ENCODE measurements at regions not wholly inside any gene's neighbourhood (a gene's known extent, or its start where the extent isn't known, plus 50 kb on each side); places are given as distances from the start of the nearest gene placed in this dataset.

DNA sequence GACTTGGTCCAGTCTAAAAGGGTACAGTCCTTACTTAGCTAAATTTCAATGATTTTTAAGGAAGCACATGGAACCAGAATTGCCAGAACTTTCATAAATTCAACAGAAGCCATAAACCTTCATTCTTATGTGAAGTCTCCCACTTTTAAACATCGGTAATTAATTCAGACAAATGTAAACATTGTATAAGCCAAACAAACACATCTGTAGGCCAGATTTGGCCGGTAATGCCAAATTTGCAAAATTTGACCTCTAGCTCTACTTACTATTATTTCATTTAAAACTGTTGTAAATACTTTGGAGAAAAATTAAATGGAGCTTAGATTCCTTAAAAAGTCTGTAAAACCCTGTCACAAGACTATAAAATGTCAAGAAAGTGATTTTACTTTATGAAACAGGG lies 83.2 kb upstream of the GALNT5 start:
- Histone ChIP-seq H3K4me3 (no peak overlapping the region), H3K27me3 (no peaks in the 10 kb centered on the region), H3K36me3 (replicated peaks in 1 of 2; ENCODE audit: insufficient read depth in 1 of 2, low read depth in 2 of 2) (no peaks in the 10 kb centered on the region), H3K27ac (no peak overlapping the region), H3K9me3 (no peaks in the 10 kb centered on the region), H3K4me1 (no peaks in the 10 kb centered on the region)
- no peak for TF ChIP-seq POLR2A (IDR thresholded peaks at IDR 0.05)
- TF ChIP-seq, protein P1, sequence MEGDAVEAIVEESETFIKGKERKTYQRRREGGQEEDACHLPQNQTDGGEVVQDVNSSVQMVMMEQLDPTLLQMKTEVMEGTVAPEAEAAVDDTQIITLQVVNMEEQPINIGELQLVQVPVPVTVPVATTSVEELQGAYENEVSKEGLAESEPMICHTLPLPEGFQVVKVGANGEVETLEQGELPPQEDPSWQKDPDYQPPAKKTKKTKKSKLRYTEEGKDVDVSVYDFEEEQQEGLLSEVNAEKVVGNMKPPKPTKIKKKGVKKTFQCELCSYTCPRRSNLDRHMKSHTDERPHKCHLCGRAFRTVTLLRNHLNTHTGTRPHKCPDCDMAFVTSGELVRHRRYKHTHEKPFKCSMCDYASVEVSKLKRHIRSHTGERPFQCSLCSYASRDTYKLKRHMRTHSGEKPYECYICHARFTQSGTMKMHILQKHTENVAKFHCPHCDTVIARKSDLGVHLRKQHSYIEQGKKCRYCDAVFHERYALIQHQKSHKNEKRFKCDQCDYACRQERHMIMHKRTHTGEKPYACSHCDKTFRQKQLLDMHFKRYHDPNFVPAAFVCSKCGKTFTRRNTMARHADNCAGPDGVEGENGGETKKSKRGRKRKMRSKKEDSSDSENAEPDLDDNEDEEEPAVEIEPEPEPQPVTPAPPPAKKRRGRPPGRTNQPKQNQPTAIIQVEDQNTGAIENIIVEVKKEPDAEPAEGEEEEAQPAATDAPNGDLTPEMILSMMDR (IDR thresholded peaks at IDR 0.05), result no peak
- no peak for DNase-seq
- intact Hi-C loops (cut with DNase I), result no loop called here
- 67 to 75% methylated on average over 2 of the region's 2 CpGs for WGBS, 2 donors
- ATAC-seq, result no peak

DNA sequence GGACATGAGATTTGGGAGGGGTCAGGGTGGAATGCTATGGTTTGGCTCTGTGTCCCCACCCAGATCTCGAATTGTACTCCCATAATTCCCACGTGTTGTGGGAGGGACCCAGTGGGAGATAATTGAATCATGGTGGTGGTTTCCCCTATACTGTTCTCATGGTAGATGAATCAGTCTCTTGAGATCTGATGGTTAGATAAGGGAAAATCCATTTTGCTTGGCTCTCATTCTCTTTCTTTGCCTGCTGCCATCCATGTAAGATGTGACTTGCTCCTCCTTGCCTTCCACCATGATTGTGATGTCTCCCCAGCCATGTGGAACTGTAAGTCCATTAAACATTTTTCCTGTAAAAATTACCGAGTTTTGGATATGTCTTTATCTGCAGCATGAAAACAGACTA lies 80.9 kb upstream of the GALNT5 start:
- Histone ChIP-seq H3K36me3 (replicated peaks in 1 of 2; ENCODE audit: insufficient read depth in 1 of 2, low read depth in 2 of 2) (no peaks in the 10 kb centered on the region), H3K27ac (no peak overlapping the region), H3K4me1 (no peaks in the 10 kb centered on the region), H3K4me3 (no peak overlapping the region), H3K9me3 (no peaks in the 10 kb centered on the region), H3K27me3 (no peaks in the 10 kb centered on the region)
- intact Hi-C loops (cut with DNase I), result no loop called here
- 42 to 53% methylated on average over 3 of the region's 3 CpGs for WGBS, 2 donors
- TF ChIP-seq POLR2A (IDR thresholded peaks at IDR 0.05), result no peak
- TF ChIP-seq, protein P1 (IDR thresholded peaks at IDR 0.05), result no peak
- ATAC-seq (no peak), DNase-seq (no peak)

DNA sequence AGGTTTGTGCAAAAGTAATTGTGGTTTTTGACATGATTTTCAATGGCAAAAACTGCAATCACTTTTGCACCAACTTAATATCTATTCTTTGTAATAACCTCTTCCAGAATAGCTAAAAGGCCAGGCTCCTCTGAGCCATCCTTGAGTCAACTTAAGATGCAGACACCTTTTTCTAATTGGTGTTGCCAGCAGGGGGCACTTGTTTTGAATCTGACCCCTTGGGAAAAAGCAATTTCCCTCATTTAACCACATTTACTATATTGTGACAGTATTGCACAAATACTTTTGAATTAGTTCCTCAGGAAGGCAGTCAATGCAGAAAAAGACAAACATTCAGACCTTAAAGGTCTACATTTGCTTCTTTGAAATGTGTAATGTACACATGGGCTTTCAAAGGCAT lies 78.6 kb upstream of the GALNT5 start:
- DNase-seq (no peak), ATAC-seq (no peak)
- no peak overlapping the region for H3K4me3 ChIP-seq
- peaks cover 11% of the 10 kb centered on the region for H3K4me1 ChIP-seq
- H3K9me3 ChIP-seq, result no peaks in the 10 kb centered on the region
- H3K27me3 ChIP-seq, result no peaks in the 10 kb centered on the region
- H3K27ac ChIP-seq, result no peak overlapping the region
- intact Hi-C loops (cut with DNase I), result no loop called here
- TF ChIP-seq POLR2A (IDR thresholded peaks at IDR 0.05), result no peak
- TF ChIP-seq, protein P1 (IDR thresholded peaks at IDR 0.05), result no peak
- H3K36me3 ChIP-seq (replicated peaks in 1 of 2; ENCODE audit: insufficient read depth in 1 of 2, low read depth in 2 of 2), result no peaks in the 10 kb centered on the region

DNA sequence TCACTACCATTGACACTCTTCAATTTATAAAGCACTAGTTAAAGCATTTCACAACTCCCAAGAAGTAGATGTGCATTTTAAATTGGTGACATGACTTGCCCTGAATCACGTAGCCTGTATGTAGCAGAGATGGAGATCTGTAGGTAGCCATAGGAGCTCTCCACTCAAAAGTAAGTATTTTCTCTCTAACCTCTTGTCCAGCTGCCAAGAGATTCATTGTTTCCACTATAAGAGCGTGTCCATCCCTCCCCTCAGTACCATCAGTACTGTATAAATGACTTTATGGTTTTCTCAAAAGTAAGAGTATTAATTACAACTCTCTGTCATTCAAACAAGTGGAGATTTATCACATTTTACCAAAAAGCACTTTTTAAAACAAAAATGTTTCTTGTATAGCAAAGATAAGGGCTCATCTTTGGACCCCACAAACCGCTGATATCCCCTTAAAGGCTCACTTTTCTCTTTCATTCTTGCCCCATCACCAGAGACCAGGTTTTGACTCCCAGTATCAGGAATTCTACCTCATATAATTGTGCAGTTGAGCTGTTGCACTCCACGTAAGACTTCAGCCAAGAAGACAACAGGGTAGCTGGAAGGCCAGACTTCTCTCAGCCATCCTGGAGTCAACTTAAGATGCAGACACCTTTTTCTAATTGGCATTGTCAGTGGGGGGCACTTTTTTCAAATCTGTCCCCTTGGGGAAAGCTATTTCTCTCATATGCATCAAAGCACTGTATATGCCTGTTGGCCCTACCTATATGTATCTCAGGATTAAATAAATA lies 78.0 kb upstream of the GALNT5 start:
- Histone ChIP-seq H3K4me3 (no peak overlapping the region), H3K9me3 (no peaks in the 10 kb centered on the region), H3K27me3 (no peaks in the 10 kb centered on the region), H3K4me1 (peaks cover 11% of the 10 kb centered on the region), H3K36me3 (replicated peaks in 1 of 2; ENCODE audit: insufficient read depth in 1 of 2, low read depth in 2 of 2) (no peaks in the 10 kb centered on the region), H3K27ac (no peak overlapping the region)
- no peak for TF ChIP-seq POLR2A (IDR thresholded peaks at IDR 0.05)
- TF ChIP-seq, protein P1 (IDR thresholded peaks at IDR 0.05), result no peak
- no peak for DNase-seq
- WGBS, 2 donors, result 76 to 85% methylated on average over 4 of the region's 4 CpGs
- ATAC-seq, result no peak
- intact Hi-C loops (cut with DNase I), result loop anchor here (10.0 kb wide), 1 partner anchor 1815 kb away; no protein-coding TSS in a partner anchor

DNA sequence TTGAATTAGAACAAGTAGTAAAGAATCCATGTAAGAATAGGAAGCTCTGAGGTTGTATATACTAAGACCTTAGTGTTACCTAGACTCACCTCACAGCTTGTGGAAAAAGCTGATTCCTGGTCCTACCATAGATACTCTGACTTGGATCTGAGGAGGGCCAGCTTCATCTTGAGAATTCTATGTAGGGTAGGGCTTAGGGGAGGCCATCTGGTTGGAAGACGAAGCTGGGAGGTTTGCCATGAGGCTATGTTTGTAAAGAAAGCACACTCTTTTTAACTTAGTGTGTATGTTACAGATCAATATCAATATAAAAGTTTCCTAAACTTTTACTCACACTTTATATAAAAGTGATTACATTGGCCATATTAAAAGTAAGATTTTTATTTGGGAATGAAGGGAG lies 77.1 kb upstream of the GALNT5 start:
- peaks cover 11% of the 10 kb centered on the region for H3K4me1 ChIP-seq
- H3K36me3 ChIP-seq (replicated peaks in 1 of 2; ENCODE audit: insufficient read depth in 1 of 2, low read depth in 2 of 2), result no peaks in the 10 kb centered on the region
- H3K27me3 ChIP-seq, result no peaks in the 10 kb centered on the region
- WGBS, 2 donors, result 46 to 65% methylated on average over 1 of the region's 1 CpG
- no peak overlapping the region for H3K4me3 ChIP-seq
- no peaks in the 10 kb centered on the region for H3K9me3 ChIP-seq
- TF ChIP-seq, protein P1 (IDR thresholded peaks at IDR 0.05), result no peak
- TF ChIP-seq POLR2A (IDR thresholded peaks at IDR 0.05), result no peak
- intact Hi-C loops (cut with DNase I), result loop anchor here (10.0 kb wide), 1 partner anchor 1816 kb away; no protein-coding TSS in a partner anchor
- no peak for ATAC-seq
- no peak for DNase-seq
- no peak overlapping the region for H3K27ac ChIP-seq
